ENCODE measurements at regions not wholly inside any gene's neighbourhood (a gene's known extent, or its start where the extent isn't known, plus 50 kb on each side); places are given as distances from the start of the nearest gene placed in this dataset.

GRCh38 chr2:126029316-126029715 is 626.6 kb upstream of the GYPC start:
- Histone ChIP-seq H3K4me2 (replicated peaks; ENCODE audit: extremely low read depth, low read length, poor library complexity, severe bottlenecking) (no peak overlapping the region), H3K9me3 (replicated peaks in 1 of 2; ENCODE audit: control insufficient read depth in 1 of 2, insufficient read depth in 1 of 2, low read length in 2 of 2) (no peaks in the 10 kb centered on the region), H3K27ac (ENCODE audit: low read depth in 1 of 2, low read length in 2 of 2) (no peak overlapping the region), H3K4me1 (ENCODE audit: control insufficient read depth in 1 of 2, insufficient read depth in 2 of 2, low read length in 2 of 2) (no peaks in the 10 kb centered on the region), H3K36me3 (replicated peaks in 1 of 2; ENCODE audit: control insufficient read depth in 1 of 2, insufficient read depth in 2 of 2, low read length in 2 of 2) (no peaks in the 10 kb centered on the region), H3K4me3 (replicated peaks in 1 of 3; ENCODE audit: low read depth in 2 of 3, low read length in 3 of 3) (no peak overlapping the region), H3K79me2 (ENCODE audit: insufficient read depth, low read length) (no peaks in the 10 kb centered on the region), H3K27me3 (ENCODE audit: control insufficient read depth in 2 of 2, insufficient read depth in 2 of 2, low read length in 2 of 2) (no peaks in the 10 kb centered on the region), H2AFZ (ENCODE audit: insufficient read depth, low read depth, low read length, poor library complexity, severe bottlenecking) (no peak overlapping the region), H4K20me1 (ENCODE audit: insufficient read depth, low read length) (no peaks in the 10 kb centered on the region), H3K9ac (ENCODE audit: insufficient read depth, low read length, poor library complexity, severe bottlenecking) (no peak overlapping the region)
- H3K9me3 Mint-ChIP-seq = peaks cover 0 to 3% (median 0%) of the 10 kb centered on the region in 7 donors
- no peak for TF ChIP-seq CTCF (IDR thresholded peaks at IDR 0.05)
- H3K4me3 Mint-ChIP-seq = no peak overlapping the region
- intact Hi-C loops (cut with micrococcal nuclease) = no loop called here
- H3K27ac Mint-ChIP-seq = peak overlapping the region in 1 of 7 donors; percentile 17
- no peaks in the 10 kb centered on the region for H3K4me1 Mint-ChIP-seq
- DNase-seq = no peak
- peaks cover 0 to 2% (median 1%) of the 10 kb centered on the region in 3 donors for H3K27me3 Mint-ChIP-seq (ENCODE audit: low read depth in 3 of 3)
- H3K36me3 Mint-ChIP-seq = no peaks in the 10 kb centered on the region

GRCh38 chr2:126038861-126039260 is 617.1 kb upstream of the GYPC start:
- H3K27ac Mint-ChIP-seq = no peak overlapping the region
- H3K4me2 ChIP-seq (replicated peaks; ENCODE audit: extremely low read depth, low read length, poor library complexity, severe bottlenecking) = no peak overlapping the region
- WGBS (ENCODE audit: insufficient coverage) = 0% methylated on average over 2 of the region's 2 CpGs

More at GRCh38 chr2:126038861-126039260, 617.1 kb upstream of the GYPC start:
- no peak overlapping the region for H3K27ac ChIP-seq (ENCODE audit: low read depth in 1 of 2, low read length in 2 of 2)
- TF ChIP-seq CTCF (IDR thresholded peaks at IDR 0.05) = no peak
- Mint-ChIP-seq H3K9me3 (peaks cover 0 to 11% (median 0%) of the 10 kb centered on the region in 7 donors), H3K4me3 (no peak overlapping the region), H3K27me3 (ENCODE audit: low read depth in 3 of 3) (no peaks in the 10 kb centered on the region), H3K36me3 (no peaks in the 10 kb centered on the region), H3K4me1 (no peaks in the 10 kb centered on the region)
- H3K9me3 ChIP-seq (replicated peaks in 1 of 2; ENCODE audit: control insufficient read depth in 1 of 2, insufficient read depth in 1 of 2, low read length in 2 of 2) = peaks cover 4% of the 10 kb centered on the region in 2 donors
- no peak overlapping the region for H2AFZ ChIP-seq (ENCODE audit: insufficient read depth, low read depth, low read length, poor library complexity, severe bottlenecking)
- no peak overlapping the region for H3K9ac ChIP-seq (ENCODE audit: insufficient read depth, low read length, poor library complexity, severe bottlenecking)
- H4K20me1 ChIP-seq (ENCODE audit: insufficient read depth, low read length) = no peaks in the 10 kb centered on the region
- DNase-seq = no peak
- H3K79me2 ChIP-seq (ENCODE audit: insufficient read depth, low read length) = no peaks in the 10 kb centered on the region
- intact Hi-C loops (cut with micrococcal nuclease) = no loop called here
- no peaks in the 10 kb centered on the region for H3K4me1 ChIP-seq (ENCODE audit: control insufficient read depth in 1 of 2, insufficient read depth in 2 of 2, low read length in 2 of 2)
- H3K4me3 ChIP-seq (replicated peaks in 1 of 3; ENCODE audit: low read depth in 2 of 3, low read length in 3 of 3) = no peak overlapping the region
- no peaks in the 10 kb centered on the region for H3K27me3 ChIP-seq (ENCODE audit: control insufficient read depth in 2 of 2, insufficient read depth in 2 of 2, low read length in 2 of 2)
- H3K36me3 ChIP-seq (replicated peaks in 1 of 2; ENCODE audit: control insufficient read depth in 1 of 2, insufficient read depth in 2 of 2, low read length in 2 of 2) = no peaks in the 10 kb centered on the region
